Suprapubic skin (tissue), 4 donors: ENCODE measurements at regions not wholly inside any gene's neighbourhood (a gene's known extent, or its start where the extent isn't known, plus 50 kb on each side); places are given as distances from the start of the nearest gene placed in this dataset.
"Not testable (repeated sequence)": the region's sequence is repeated elsewhere in the genome, so short reads cannot be mapped to it uniquely, and the experiment has no call there.

ENCODE experiments used
- DNase-seq, 2 donors: peaks; one replicate each; pipeline ENCODE4 v3.0.0-alpha.2; 2019; ENCODE audit warnings: low spot score in 2 of 2
- H3K27ac ChIP-seq: fragments of 200-600 bp; sonication (generic); one replicate; pipeline ENCODE4 v1.5.1; 2019
- H3K27me3 ChIP-seq: fragments of 200-600 bp; sonication (generic); one replicate; pipeline ENCODE4 v1.5.1; 2019
- H3K36me3 ChIP-seq: fragments of 200-600 bp; sonication (generic); one replicate; pipeline ENCODE4 v1.5.1; 2019
- H3K4me1 ChIP-seq: fragments of 200-600 bp; sonication (generic); one replicate; pipeline ENCODE4 v1.5.1; 2019
- H3K4me3 ChIP-seq: fragments of 200-600 bp; sonication (generic); one replicate; pipeline ENCODE4 v1.5.1; 2019; ENCODE audit warnings: mild to moderate bottlenecking
- H3K9me3 ChIP-seq: fragments of 200-600 bp; sonication (generic); one replicate; pipeline ENCODE4 v1.5.1; 2019
- CTCF ChIP-seq, 2 donors: fragments of 200-600 bp in 1 of 2; fragments of 450-650 bp in 1 of 2; sonication (generic) in 1 of 2; IDR thresholded peaks; one replicate each; pipeline ENCODE4 v1.5.1; 2016 to 2019; ENCODE audit warnings: antibody characterized with exemption in 2 of 2, mild to moderate bottlenecking in 1 of 2, moderate library complexity in 1 of 2
- EP300 ChIP-seq: sonication (generic); formaldehyde crosslinking; IDR thresholded peaks from one replicate; pipeline ENCODE4 v1.6.1; 2017; ENCODE audit warnings: antibody characterized with exemption
- POLR2A ChIP-seq, 2 donors: fragments of 450-650 bp; IDR thresholded peaks; one replicate each; pipeline ENCODE4 v1.6.1; 2017; ENCODE audit warnings: antibody characterized with exemption in 2 of 2, mild to moderate bottlenecking in 2 of 2, moderate library complexity in 2 of 2
- POLR2AphosphoS5 ChIP-seq, 3 donors: sonication (generic); formaldehyde crosslinking; IDR thresholded peaks; one replicate each; pipeline ENCODE4 v1.6.1; 2017; ENCODE audit warnings: antibody characterized with exemption in 3 of 3
- WGBS: methylation state at CpG from one replicate; pipeline ENCODE4 v1.1.5; 2018; 5-methylcytosine and 5-hydroxymethylcytosine counted together

DNA sequence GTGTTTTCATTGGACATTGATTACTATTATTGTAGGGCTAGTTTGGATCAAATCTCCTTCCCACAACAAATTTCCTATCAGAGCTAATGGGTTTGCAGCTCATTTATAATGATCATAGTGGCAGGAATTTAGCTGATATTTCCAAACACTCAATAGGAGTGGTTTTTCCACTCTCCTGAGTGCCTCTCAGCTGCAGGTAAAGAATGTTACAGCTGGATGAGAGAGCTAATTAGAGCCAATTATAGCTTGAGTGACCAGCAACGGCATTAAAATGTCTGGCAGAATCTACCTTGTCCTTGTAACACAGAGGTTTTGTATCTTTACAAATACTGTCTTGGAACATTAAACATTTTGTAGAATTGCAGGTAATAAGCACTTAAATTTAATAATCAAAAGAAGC is 602.8 kb upstream of the EPHA5 start:
- no peak for DNase-seq
- H3K36me3 ChIP-seq = no peaks in the 10 kb centered on the region
- peaks cover 3% of the 10 kb centered on the region for H3K9me3 ChIP-seq
- H3K27me3 ChIP-seq = no peaks in the 10 kb centered on the region
- H3K4me1 ChIP-seq = no peaks in the 10 kb centered on the region
- H3K4me3 ChIP-seq = no peak overlapping the region
- TF ChIP-seq POLR2A (IDR thresholded peaks at IDR 0.05) (no peak), POLR2AphosphoS5 (IDR thresholded peaks at IDR 0.05) (no peak), CTCF (IDR thresholded peaks at IDR 0.05) (no peak), EP300 (no peak)
- WGBS = 47% methylated on average over 1 of the region's 1 CpG
- no peak overlapping the region for H3K27ac ChIP-seq

DNA sequence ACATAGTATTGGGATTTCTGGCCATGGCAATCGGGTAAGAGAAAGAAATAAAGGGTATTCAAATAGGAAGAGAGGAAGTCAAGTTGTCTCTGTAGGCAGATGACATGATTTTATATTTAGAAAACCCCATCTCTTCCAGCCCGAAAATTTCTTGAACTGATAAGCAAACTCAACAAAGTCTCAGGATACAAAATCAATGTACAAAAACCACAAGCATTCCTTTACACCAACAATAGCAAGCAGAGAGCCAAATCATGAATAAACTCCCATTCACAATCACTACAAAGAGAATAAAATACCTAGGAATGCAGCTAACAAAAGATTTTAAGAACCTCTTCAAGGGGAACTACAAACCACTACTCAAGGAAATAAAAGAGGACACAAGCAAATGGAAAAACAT is 600.1 kb upstream of the EPHA5 start:
- 64% methylated on average over 2 of the region's 2 CpGs for WGBS

DNA sequence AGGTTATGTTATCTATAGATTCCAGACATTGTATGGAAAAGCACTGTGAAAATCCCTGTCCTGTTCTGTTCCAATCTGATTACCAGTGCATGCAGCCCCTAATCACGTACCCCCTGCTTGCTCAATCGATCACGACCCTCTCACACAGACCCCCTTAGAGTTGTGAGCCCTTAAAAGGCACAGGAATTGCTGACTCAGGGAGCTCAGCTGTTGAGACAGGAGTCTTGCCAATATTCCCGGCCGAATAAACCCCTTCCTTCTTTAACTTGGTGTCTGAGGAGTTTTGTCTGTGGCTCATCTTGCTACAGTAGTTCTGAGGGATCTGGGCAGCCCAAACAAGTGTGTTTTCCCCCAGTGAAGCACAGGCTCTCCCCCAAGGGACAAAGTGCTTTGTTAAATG is 596.3 kb upstream of the EPHA5 start:
- H3K4me3 ChIP-seq, DNase-seq, H3K27me3 ChIP-seq, H3K9me3 ChIP-seq, H3K4me1 ChIP-seq, H3K27ac ChIP-seq, H3K36me3 ChIP-seq: not testable (repeated sequence)
- WGBS = 85% methylated on average over 5 of the region's 5 CpGs

More for the DNA sequence above, 600.1 kb upstream of the EPHA5 start:
- not testable (repeated sequence) for H3K9me3 ChIP-seq, H3K27me3 ChIP-seq, H3K36me3 ChIP-seq, DNase-seq, H3K4me3 ChIP-seq, H3K4me1 ChIP-seq, H3K27ac ChIP-seq

GRCh38 chr4:66266035-66266434 is 595.7 kb upstream of the EPHA5 start:
- no peak for DNase-seq
- TF ChIP-seq EP300 = no peak
- TF ChIP-seq POLR2AphosphoS5 (IDR thresholded peaks at IDR 0.05) = no peak
- no peak for TF ChIP-seq CTCF (IDR thresholded peaks at IDR 0.05)
- TF ChIP-seq POLR2A (IDR thresholded peaks at IDR 0.05) = no peak
- no peaks in the 10 kb centered on the region for H3K27me3 ChIP-seq
- no peaks in the 10 kb centered on the region for H3K4me1 ChIP-seq
- no peaks in the 10 kb centered on the region for H3K36me3 ChIP-seq
- H3K27ac ChIP-seq = no peak overlapping the region
- 92% methylated on average over 2 of the region's 5 CpGs for WGBS
- no peak overlapping the region for H3K4me3 ChIP-seq
- H3K9me3 ChIP-seq = peaks cover 3% of the 10 kb centered on the region

GRCh38 chr4:66252291-66252690 is 582.0 kb upstream of the EPHA5 start:
- 89% methylated on average over 1 of the region's 1 CpG for WGBS
- H3K4me3 ChIP-seq = no peak overlapping the region
- no peaks in the 10 kb centered on the region for H3K36me3 ChIP-seq
- no peak overlapping the region for H3K27ac ChIP-seq
- TF ChIP-seq CTCF (IDR thresholded peaks at IDR 0.05) (no peak), POLR2A (IDR thresholded peaks at IDR 0.05) (no peak), EP300 (no peak), POLR2AphosphoS5 (IDR thresholded peaks at IDR 0.05) (no peak)
- no peaks in the 10 kb centered on the region for H3K27me3 ChIP-seq
- DNase-seq = no peak
- H3K4me1 ChIP-seq = no peaks in the 10 kb centered on the region
- no peaks in the 10 kb centered on the region for H3K9me3 ChIP-seq

GRCh38 chr4:66246643-66247042 is 576.4 kb upstream of the EPHA5 start:
- Histone ChIP-seq H3K4me1 (no peaks in the 10 kb centered on the region), H3K9me3 (no peaks in the 10 kb centered on the region), H3K27me3 (no peaks in the 10 kb centered on the region), H3K27ac (no peak overlapping the region), H3K36me3 (no peaks in the 10 kb centered on the region), H3K4me3 (no peak overlapping the region)
- TF ChIP-seq CTCF (IDR thresholded peaks at IDR 0.05) (no peak), POLR2AphosphoS5 (IDR thresholded peaks at IDR 0.05) (no peak), EP300 (no peak), POLR2A (IDR thresholded peaks at IDR 0.05) (no peak)
- DNase-seq = no peak
- 0% methylated on average over 1 of the region's 1 CpG for WGBS
